HG03558 (cell line): ENCODE measurements at regions not wholly inside any gene's neighbourhood (a gene's known extent, or its start where the extent isn't known, plus 50 kb on each side); places are given as distances from the start of the nearest gene placed in this dataset.
"Not testable (repeated sequence)": the region's sequence is repeated elsewhere in the genome, so short reads cannot be mapped to it uniquely, and the experiment has no call there.

Experiments used
- ATAC-seq: cut with Tn5 transposase; IDR thresholded peaks from one replicate; pipeline ENCODE4 v1.9.1; 2021; ENCODE audit warnings: moderate number of reproducible peaks; ENCODE audit not compliant: unreplicated experiment; ENCODE audit errors: extremely low read depth

GRCh38 chr16:86854626-86855294 is 276.4 kb downstream of the FOXL1 start:
- no peak for ATAC-seq

- ATAC-seq = no peak
Observed at GRCh38 chr16:86856946-86857586, 278.7 kb downstream of the FOXL1 start.

GRCh38 chr16:86857807-86858206 is 279.5 kb downstream of the FOXL1 start:
- no peak for ATAC-seq

- no peak for ATAC-seq
Observed at GRCh38 chr16:86858501-86858900, 280.2 kb downstream of the FOXL1 start.

- ATAC-seq = not testable (repeated sequence)
Observed at GRCh38 chr16:86861270-86861858, 283.0 kb downstream of the FOXL1 start.

- ATAC-seq = no peak
Observed at GRCh38 chr16:86862595-86863280, 284.4 kb downstream of the FOXL1 start.

- ATAC-seq = no peak
Observed at GRCh38 chr16:86863609-86864008, 285.3 kb downstream of the FOXL1 start.

- no peak for ATAC-seq
Observed at GRCh38 chr16:86864586-86864985, 286.2 kb downstream of the FOXL1 start.

GRCh38 chr16:86865851-86866662 is 287.7 kb downstream of the FOXL1 start:
- no peak for ATAC-seq

- ATAC-seq = no peak
Observed at GRCh38 chr16:86866986-86867722, 288.8 kb downstream of the FOXL1 start.

- no peak for ATAC-seq
Observed at GRCh38 chr16:86868070-86868469, 289.7 kb downstream of the FOXL1 start.

- no peak for ATAC-seq
Observed at GRCh38 chr16:86868786-86869185, 290.4 kb downstream of the FOXL1 start.

- ATAC-seq = no peak
Observed at GRCh38 chr16:86869288-86870022, 291.1 kb downstream of the FOXL1 start.

- ATAC-seq = no peak
Observed at GRCh38 chr16:86870380-86870779, 292.0 kb downstream of the FOXL1 start.

- ATAC-seq = no peak
Observed at GRCh38 chr16:86872131-86872530, 293.8 kb downstream of the FOXL1 start.

- no peak for ATAC-seq
Observed at GRCh38 chr16:86872833-86873232, 294.5 kb downstream of the FOXL1 start.

GRCh38 chr16:86874141-86874540 is 295.8 kb downstream of the FOXL1 start:
- no peak for ATAC-seq

- ATAC-seq = no peak
Observed at GRCh38 chr16:86876499-86876898, 298.1 kb downstream of the FOXL1 start.

- no peak for ATAC-seq
Observed at GRCh38 chr16:86877108-86877507, 298.8 kb downstream of the FOXL1 start.
